HFFc6 (cell line): ENCODE measurements at regions not wholly inside any gene's neighbourhood (a gene's known extent, or its start where the extent isn't known, plus 50 kb on each side); places are given as distances from the start of the nearest gene placed in this dataset.

Source experiments
- DNase-seq: peaks from one replicate; pipeline ENCODE4 v3.0.0-alpha.2; 2018
- H3K27ac Mint-ChIP-seq: 2 replicates; pipeline ENCODE4 v1.8.0; 2020; ENCODE audit warnings: mild to moderate bottlenecking, mixed read lengths
- H3K27me3 Mint-ChIP-seq: 2 replicates; pipeline ENCODE4 v1.8.0; 2021; ENCODE audit warnings: mild to moderate bottlenecking, moderate library complexity, mixed read lengths; ENCODE audit not compliant: insufficient read depth
- H3K36me3 Mint-ChIP-seq: 2 replicates; pipeline ENCODE4 v1.8.0; 2021; ENCODE audit warnings: low read depth, mixed read lengths
- H3K4me1 Mint-ChIP-seq: 2 replicates; pipeline ENCODE4 v1.8.0; 2020; ENCODE audit warnings: low read depth, mixed read lengths
- H3K4me3 Mint-ChIP-seq: 2 replicates; pipeline ENCODE4 v1.8.0; 2020; ENCODE audit warnings: mild to moderate bottlenecking, moderate library complexity, mixed read lengths
- H3K9me3 Mint-ChIP-seq: 2 replicates; pipeline ENCODE4 v1.8.0; 2020; ENCODE audit warnings: mild to moderate bottlenecking, mixed read lengths
- CTCF ChIP-seq: fragments of 200-600 bp; sonication (generic); IDR thresholded peaks from 2 replicates; pipeline ENCODE4 v1.5.0; 2021; ENCODE audit warnings: antibody characterized with exemption, mild to moderate bottlenecking

- DNase-seq = no peak
- Mint-ChIP-seq H3K36me3 (no peaks in the 10 kb centered on the region), H3K4me1 (no peaks in the 10 kb centered on the region), H3K9me3 (peaks cover 8% of the 10 kb centered on the region; the same call in 1 of the 2 replicates), H3K4me3 (no peak overlapping the region), H3K27me3 (no peaks in the 10 kb centered on the region; the same call in 1 of the 2 replicates), H3K27ac (no peak overlapping the region)
- no peak for TF ChIP-seq CTCF
Observed at GRCh38 chr5:88108490-88109279, 160.0 kb downstream of the TMEM161B start.

DNA sequence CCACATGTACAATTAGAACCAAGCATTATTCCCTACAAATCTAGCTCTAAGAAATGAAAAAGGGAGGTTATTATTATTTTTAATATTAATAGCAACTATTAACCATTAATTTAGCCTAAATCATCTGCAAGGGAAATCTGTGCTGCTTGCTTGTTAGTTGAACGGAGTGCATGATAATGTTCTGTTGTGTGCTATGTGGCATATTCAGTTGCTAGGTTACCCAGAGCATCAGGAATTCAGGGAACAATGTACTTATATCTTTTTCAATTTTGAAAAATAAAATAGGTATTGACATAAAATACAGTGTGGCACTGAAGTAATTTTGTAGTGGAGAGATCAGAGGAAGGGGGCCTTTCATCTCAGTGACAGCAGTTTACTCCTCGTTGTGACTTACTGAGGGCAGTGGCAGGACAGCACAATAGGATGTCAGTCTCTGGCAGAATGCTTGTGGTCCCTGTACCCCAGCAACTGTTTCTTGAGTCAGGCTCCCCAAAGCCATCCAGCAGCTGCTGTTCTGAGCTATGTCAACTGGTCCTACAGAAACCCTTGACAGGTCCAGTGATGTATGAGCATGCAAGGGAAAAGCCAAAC lies 173.6 kb downstream of the TMEM161B start:
- Mint-ChIP-seq H3K27ac (no peak overlapping the region), H3K36me3 (no peaks in the 10 kb centered on the region), H3K4me1 (no peaks in the 10 kb centered on the region), H3K9me3 (no peaks in the 10 kb centered on the region), H3K27me3 (no peaks in the 10 kb centered on the region), H3K4me3 (no peak overlapping the region)
- DNase-seq = no peak
- TF ChIP-seq CTCF = no peak

DNA sequence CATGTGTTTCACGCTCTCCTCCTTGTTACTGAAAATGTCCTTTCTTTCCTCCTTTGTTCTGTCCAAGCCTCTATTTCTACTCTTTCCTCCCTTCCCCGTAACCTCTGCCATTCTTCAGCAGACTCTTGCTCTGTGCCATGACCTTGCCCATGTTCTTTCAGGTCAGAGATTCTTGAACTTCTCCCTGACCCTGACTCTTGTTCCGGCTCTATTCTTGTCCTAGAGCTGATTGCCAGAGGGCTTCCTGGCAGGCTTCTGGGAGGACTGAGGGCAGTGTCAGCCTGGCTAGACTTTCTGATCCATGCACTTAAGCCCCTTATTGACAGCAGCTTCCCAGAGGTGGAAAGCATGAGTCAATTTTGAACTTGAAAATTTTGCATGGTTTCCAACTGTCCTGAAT lies 174.2 kb downstream of the TMEM161B start:
- no peak for TF ChIP-seq CTCF
- no peaks in the 10 kb centered on the region; the same call in 1 of the 2 replicates for H3K27me3 Mint-ChIP-seq
- H3K9me3 Mint-ChIP-seq = no peaks in the 10 kb centered on the region
- H3K27ac Mint-ChIP-seq = no peak overlapping the region
- DNase-seq = no peak
- no peak overlapping the region for H3K4me3 Mint-ChIP-seq
- H3K36me3 Mint-ChIP-seq = no peaks in the 10 kb centered on the region
- no peaks in the 10 kb centered on the region for H3K4me1 Mint-ChIP-seq

DNA sequence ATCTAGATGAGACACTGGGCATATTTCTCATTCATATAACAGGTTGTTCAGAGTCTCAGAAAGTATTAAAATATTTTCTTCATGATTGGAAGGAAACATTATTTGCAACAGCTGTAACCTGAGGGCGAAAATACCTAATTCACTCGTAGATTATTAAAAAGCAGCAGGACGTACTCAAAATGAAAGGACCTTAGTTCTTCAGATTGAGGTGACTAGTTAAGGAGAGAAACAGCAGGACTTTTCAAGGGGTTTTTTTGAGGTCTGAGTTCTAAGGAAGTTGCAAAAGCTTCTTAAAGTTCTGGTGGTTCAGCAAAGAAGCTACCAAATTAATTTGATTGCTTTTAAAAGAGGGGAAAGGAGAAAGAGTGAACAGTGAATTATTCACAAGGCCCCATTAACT lies 174.9 kb downstream of the TMEM161B start:
- DNase-seq = no peak
- Mint-ChIP-seq H3K9me3 (no peaks in the 10 kb centered on the region; the same call in 1 of the 2 replicates), H3K27me3 (no peaks in the 10 kb centered on the region; the same call in none of the 2 replicates), H3K4me1 (no peaks in the 10 kb centered on the region), H3K27ac (no peak overlapping the region), H3K4me3 (no peak overlapping the region), H3K36me3 (no peaks in the 10 kb centered on the region)
- TF ChIP-seq CTCF = no peak

DNA sequence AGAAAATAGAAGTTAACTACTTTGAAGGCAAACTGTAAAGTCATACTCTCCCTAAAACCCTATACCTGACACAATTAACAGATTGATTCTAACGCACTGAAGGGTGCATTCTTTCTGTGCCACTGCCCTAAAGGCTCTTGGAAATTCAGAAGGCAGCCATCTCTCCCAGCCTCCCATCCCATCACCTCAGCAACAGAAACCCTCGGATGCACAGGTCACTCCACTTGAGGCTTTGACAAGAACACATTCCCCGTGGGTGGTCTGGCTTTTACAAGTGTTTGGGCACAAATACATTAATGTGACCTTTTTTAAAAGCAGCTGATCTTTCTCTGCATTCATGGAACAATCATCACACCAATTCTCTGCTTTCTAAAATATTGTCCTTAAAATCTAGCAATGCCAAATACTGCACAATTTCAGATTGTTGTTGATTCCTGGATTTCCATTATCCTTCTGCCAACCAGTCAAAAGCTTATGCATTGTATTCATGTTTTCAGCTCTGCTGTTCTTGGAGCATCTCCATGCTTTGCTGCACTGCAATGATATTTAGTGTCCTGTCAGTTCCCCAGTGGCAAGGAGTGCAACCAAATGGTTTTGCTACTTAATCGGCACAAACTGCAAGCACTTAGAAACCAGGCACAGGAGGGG lies 175.6 kb downstream of the TMEM161B start:
- Mint-ChIP-seq H3K27ac (no peak overlapping the region), H3K27me3 (no peaks in the 10 kb centered on the region; the same call in none of the 2 replicates), H3K9me3 (no peaks in the 10 kb centered on the region; the same call in 1 of the 2 replicates), H3K4me3 (no peak overlapping the region), H3K4me1 (no peaks in the 10 kb centered on the region), H3K36me3 (no peaks in the 10 kb centered on the region)
- no peak for DNase-seq
- TF ChIP-seq CTCF = no peak
